Muscle of leg (tissue), 3 donors: ENCODE measurements at regions not wholly inside any gene's neighbourhood (a gene's known extent, or its start where the extent isn't known, plus 50 kb on each side); places are given as distances from the start of the nearest gene placed in this dataset.

Experiments used
- DNase-seq: peaks from one replicate; pipeline ENCODE4 v3.0.0; 2013
- H3K27ac ChIP-seq: one replicate; pipeline ENCODE4 v1.5.1; 2013; ENCODE audit warnings: mild to moderate bottlenecking, low read length, control low read depth
- H3K27me3 ChIP-seq: one replicate; pipeline ENCODE4 v1.6.1; 2013; ENCODE audit warnings: low read length; ENCODE audit not compliant: control insufficient read depth, insufficient read depth
- H3K36me3 ChIP-seq: one replicate; pipeline ENCODE4 v1.6.1; 2013; ENCODE audit warnings: low read length; ENCODE audit not compliant: control insufficient read depth, insufficient read depth
- H3K4me1 ChIP-seq: one replicate; pipeline ENCODE4 v1.6.1; 2013; ENCODE audit warnings: low read length; ENCODE audit not compliant: control insufficient read depth, insufficient read depth
- H3K4me3 ChIP-seq: one replicate; pipeline ENCODE4 v1.5.1; 2013; ENCODE audit warnings: low read length, control low read depth
- H3K9me3 ChIP-seq: replicated peaks from 2 replicates; pipeline ENCODE4 v1.6.1; 2013; ENCODE audit warnings: low read depth, low read length; ENCODE audit not compliant: control insufficient read depth
- WGBS: methylation state at CpG from one replicate; pipeline ENCODE4 v1.1.5; 2013; ENCODE audit warnings: missing lambda C conversion rate; ENCODE audit not compliant: insufficient coverage; 5-methylcytosine and 5-hydroxymethylcytosine counted together

DNA sequence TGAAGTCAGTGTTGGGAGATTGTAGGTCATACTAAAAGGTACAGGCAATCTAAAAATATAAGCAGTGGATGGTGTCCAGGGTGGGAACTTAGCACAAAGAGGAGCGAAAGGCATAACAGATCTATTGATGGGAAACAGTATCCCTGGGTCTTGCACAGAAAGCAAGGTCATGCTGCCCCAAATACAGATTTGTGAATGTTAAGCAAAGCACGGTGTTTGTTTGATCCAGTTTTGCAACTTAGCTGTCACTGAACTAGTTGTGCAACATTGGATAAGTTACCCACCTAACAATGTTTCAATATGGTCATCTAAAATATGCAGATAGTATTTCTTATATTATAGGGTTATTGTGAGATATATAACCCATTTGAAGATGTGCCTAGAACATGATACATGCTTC, 162.9 kb downstream of the BLID start:
- H3K4me1 ChIP-seq = no peaks in the 10 kb centered on the region
- no peak overlapping the region for H3K4me3 ChIP-seq
- H3K36me3 ChIP-seq = no peaks in the 10 kb centered on the region
- H3K27me3 ChIP-seq = no peaks in the 10 kb centered on the region
- no peaks in the 10 kb centered on the region for H3K9me3 ChIP-seq
- DNase-seq = no peak
- H3K27ac ChIP-seq = no peak overlapping the region
- WGBS = 90% methylated on average over 1 of the region's 2 CpGs

DNA sequence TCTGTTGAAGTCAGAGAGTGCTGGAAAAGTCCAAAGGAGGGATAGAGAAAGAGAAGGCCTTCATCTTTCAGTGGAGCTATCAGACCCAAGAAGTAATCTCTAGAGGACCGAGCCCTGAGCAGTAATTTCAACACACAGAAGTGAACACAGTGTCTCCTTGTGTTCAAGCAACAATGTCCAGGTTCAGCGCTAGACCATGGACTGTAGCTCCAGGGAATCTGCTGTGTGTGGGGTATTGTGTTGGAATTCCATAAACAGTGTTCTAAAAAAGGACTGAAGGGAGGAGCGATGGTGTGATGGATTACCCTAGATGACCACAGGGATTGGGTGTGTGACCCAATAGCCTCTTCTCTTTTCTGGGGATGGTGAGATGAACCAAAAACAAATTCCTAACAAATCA, 165.9 kb downstream of the BLID start:
- no peaks in the 10 kb centered on the region for H3K36me3 ChIP-seq
- no peak for DNase-seq
- H3K4me3 ChIP-seq = no peak overlapping the region
- no peak overlapping the region for H3K27ac ChIP-seq
- H3K4me1 ChIP-seq = no peaks in the 10 kb centered on the region
- no peaks in the 10 kb centered on the region for H3K9me3 ChIP-seq
- no CpG with 5 or more reads among the region's 3 CpGs for WGBS
- H3K27me3 ChIP-seq = no peaks in the 10 kb centered on the region

DNA sequence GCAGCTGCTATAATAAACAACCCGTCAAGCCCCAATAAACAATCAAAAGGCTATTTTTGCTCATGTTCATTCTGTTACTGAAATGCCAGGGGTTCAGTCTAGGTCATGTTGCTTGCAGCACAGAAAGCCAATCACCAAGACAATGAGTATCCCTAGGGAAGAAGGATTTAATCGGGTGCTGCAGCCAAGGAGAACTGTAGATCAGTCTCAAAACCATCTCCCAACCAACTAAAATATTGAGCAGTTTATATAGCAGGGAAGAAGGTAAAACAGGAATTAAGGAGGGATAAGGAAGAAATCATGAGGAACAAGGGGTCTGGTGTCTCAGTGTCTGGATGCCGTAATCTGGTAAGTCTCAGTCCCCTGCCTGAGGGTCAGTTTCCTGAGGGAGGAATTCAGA, 169.5 kb downstream of the BLID start:
- no CpG with 5 or more reads among the region's 3 CpGs for WGBS
- H3K36me3 ChIP-seq = no peaks in the 10 kb centered on the region
- no peak for DNase-seq

DNA sequence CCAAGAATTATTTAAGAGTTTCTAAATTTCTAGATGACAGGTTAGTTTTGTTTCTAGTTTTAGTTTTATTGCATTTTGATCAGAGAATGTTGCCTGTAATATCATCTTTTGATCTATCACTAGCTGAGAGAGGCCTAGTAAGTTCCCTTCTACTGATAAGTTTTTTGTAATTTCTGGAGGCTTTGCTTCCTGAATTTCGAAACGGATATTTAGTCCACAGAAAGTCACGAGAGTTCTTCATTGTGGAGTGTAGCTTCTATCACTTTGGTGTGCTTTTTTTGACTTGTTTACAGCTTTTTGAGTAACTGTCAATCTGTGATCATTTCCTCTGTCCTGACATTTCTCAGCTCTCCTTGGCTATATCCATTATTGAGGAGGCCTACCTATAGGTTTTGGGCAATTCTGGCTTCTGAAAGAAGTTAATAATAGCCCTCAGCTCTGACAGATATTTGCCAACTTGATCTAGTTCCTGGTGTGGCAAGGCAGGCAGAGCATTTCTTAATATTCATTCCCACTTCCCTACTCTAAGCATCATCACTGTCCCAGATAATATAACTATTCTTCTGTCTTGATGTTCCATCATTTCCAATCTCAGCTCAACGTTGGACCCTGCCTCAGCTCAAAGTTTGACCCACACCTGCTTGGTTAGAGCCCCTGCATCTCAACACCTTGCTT, 171.3 kb downstream of the BLID start:
- WGBS = 39% methylated on average over 2 of the region's 4 CpGs
- no peaks in the 10 kb centered on the region for H3K36me3 ChIP-seq
- no peak for DNase-seq
- no peaks in the 10 kb centered on the region for H3K4me1 ChIP-seq
- no peaks in the 10 kb centered on the region for H3K9me3 ChIP-seq
- H3K27me3 ChIP-seq = no peaks in the 10 kb centered on the region
- H3K27ac ChIP-seq = no peak overlapping the region
- H3K4me3 ChIP-seq = no peak overlapping the region

More for the DNA sequence above, 169.5 kb downstream of the BLID start:
- H3K27me3 ChIP-seq = no peaks in the 10 kb centered on the region
- H3K4me1 ChIP-seq = no peaks in the 10 kb centered on the region
- no peaks in the 10 kb centered on the region for H3K9me3 ChIP-seq
- no peak overlapping the region for H3K27ac ChIP-seq
- H3K4me3 ChIP-seq = no peak overlapping the region

DNA sequence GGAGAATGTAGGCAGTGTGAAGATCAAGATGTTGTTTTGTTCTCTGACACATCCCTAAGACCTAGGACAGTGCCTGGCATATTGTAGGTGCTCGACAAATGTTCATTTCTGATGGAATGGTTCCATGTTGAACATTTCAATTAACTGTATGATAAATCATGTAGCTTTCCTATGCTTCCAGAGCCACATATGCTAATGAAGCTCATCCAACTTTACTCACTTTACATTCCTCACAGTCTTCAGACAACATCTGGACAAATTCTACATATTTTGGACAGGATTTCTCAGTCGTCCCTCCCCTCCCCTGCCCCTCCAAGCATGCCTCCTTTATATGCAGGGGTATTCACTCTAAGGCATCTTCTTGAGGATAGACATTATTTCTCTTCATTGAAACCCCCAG, 177.9 kb downstream of the BLID start:
- no peak overlapping the region for H3K27ac ChIP-seq
- no peak for DNase-seq
- no peaks in the 10 kb centered on the region for H3K27me3 ChIP-seq
- no peaks in the 10 kb centered on the region for H3K36me3 ChIP-seq
- H3K4me3 ChIP-seq = no peak overlapping the region
- WGBS = 38% methylated on average over 1 of the region's 2 CpGs
- no peaks in the 10 kb centered on the region for H3K4me1 ChIP-seq
- no peaks in the 10 kb centered on the region for H3K9me3 ChIP-seq

DNA sequence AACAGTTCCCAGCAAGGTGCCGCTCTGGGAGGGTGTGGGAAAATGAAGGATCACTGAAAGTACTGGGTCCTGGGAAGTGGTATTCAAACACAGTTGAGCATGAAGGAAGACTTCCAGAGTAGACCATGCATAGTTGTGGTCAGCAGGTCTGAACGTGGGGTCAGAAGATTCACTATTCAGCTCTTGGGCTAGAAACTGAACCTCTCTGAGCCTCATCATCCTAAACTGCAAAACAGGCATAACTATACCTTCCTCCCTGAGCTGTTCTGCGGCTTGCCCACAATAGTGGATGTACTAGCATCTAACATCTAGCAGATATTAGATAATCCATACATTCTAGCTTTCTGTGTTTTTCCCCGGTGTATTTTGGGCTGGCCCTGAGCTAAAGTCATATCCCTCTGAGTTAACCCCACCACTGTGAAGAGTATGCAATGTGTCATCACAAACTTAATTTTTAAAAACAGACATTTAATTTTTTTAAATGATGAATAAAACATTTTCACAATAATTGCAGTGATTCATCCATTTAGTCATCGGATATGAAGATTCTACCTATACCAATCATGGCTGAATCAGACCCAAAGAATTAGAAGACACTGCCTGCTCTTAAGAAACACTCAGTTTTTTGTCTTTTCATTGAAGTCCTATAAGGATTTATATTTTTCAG, 179.1 kb downstream of the BLID start:
- Histone ChIP-seq H3K9me3 (no peaks in the 10 kb centered on the region), H3K27me3 (no peaks in the 10 kb centered on the region)
- WGBS = 75% methylated on average over 1 of the region's 5 CpGs

DNA sequence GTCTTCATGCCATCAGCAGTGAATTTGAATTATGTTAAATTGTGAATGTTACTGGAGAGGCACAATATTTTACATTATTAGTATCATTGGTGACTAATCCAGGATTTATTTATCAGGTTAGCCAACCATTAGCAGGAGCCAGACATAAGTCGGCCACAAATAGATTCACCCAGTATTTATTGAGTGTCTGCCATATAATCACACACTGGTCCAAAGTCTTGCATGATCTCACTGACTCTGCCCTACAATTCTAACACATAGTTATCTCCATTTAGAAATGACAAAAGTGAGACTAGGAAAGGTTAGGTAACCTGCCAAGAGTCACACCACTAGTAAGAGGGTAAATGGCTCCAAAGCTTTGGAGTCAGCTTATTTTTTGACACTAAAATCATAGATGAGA, 179.6 kb downstream of the BLID start:
- Histone ChIP-seq H3K4me3 (no peak overlapping the region), H3K27ac (no peak overlapping the region), H3K4me1 (no peaks in the 10 kb centered on the region), H3K27me3 (no peaks in the 10 kb centered on the region), H3K36me3 (no peaks in the 10 kb centered on the region), H3K9me3 (no peaks in the 10 kb centered on the region)
- no CpG with 5 or more reads among the region's 1 CpG for WGBS
- no peak for DNase-seq

More for the DNA sequence above, 179.1 kb downstream of the BLID start:
- DNase-seq = no peak
- no peak overlapping the region for H3K27ac ChIP-seq
- no peaks in the 10 kb centered on the region for H3K36me3 ChIP-seq
- no peaks in the 10 kb centered on the region for H3K4me1 ChIP-seq
- H3K4me3 ChIP-seq = no peak overlapping the region

DNA sequence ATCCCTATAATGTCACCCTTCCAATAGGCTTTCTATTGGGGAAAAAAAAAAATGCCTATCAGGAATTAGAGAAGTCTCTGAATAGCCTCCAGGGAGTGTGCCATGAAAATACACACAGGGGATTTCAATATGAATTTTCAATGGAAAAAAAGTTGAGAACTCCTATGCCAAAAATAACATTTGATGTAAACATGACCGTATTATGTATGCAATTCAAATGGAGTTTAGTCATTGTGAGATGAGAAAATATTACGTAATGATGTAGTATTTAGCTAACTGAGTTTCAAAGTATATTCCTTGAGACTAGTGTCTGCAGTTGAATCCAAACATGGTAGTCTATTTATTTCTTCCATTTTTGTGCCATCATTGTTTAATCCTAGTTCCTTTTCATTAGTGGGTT, 182.3 kb downstream of the BLID start:
- Histone ChIP-seq H3K27me3 (no peaks in the 10 kb centered on the region), H3K9me3 (no peaks in the 10 kb centered on the region)
- WGBS = no CpG with 5 or more reads among the region's 2 CpGs

DNA sequence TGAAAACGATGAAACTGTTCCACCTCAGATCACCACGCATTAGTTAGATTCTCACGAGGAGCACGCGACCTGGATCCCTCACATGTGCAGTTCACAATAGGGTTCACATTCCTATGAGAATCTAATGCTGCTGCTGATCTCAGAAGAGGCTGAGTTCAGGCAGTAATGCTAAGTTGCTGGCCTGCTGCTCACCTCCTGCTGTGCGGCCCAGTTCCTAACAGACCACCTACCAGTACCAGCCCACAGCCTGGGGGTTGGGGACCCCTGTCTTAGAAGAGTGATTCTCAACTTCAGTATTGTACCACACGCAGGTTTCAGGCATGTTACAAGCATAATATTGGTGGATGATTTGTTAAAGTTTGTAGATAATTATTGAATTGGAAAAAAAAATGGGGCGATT, 182.7 kb downstream of the BLID start:
- DNase-seq = no peak

More for the DNA sequence above, 182.3 kb downstream of the BLID start:
- Histone ChIP-seq H3K36me3 (no peaks in the 10 kb centered on the region), H3K4me3 (no peak overlapping the region), H3K4me1 (peaks cover 15% of the 10 kb centered on the region), H3K27ac (no peak overlapping the region)
- DNase-seq = no peak

DNA sequence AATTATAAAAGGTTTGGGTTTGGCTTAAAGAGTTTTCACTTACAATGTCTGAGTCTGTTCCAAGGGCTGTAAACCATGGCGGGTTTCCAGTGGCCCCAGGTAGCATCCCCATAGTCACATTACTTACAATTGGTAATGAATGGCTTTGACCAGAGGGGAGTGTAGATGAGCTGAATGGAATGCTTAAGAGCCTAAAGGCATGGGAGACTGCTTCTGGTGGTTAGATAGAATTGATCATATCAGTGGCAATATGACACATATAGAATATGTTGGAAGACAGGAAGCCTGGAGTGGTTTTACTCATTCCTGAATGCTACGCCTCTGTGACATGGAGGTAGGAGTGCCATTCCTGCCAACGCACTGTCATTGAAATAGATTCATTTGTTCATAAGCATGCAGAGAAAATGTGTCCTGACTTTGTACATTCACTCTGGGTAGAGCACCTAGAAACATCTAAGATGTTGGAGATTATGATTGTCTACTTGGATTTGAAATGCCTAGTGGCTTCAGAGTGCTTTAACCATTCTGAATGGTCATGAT, 183.3 kb downstream of the BLID start:
- DNase-seq = no peak
- Histone ChIP-seq H3K27ac (no peak overlapping the region), H3K9me3 (no peaks in the 10 kb centered on the region), H3K4me3 (no peak overlapping the region), H3K36me3 (no peaks in the 10 kb centered on the region), H3K4me1 (peaks cover 15% of the 10 kb centered on the region), H3K27me3 (no peaks in the 10 kb centered on the region)
- WGBS = 95% methylated on average over 2 of the region's 3 CpGs

More for the DNA sequence above, 182.7 kb downstream of the BLID start:
- 96% methylated on average over 5 of the region's 8 CpGs for WGBS
- no peak overlapping the region for H3K4me3 ChIP-seq
- H3K4me1 ChIP-seq = peaks cover 15% of the 10 kb centered on the region
- no peaks in the 10 kb centered on the region for H3K27me3 ChIP-seq
- H3K36me3 ChIP-seq = no peaks in the 10 kb centered on the region
- H3K27ac ChIP-seq = no peak overlapping the region
- H3K9me3 ChIP-seq = no peaks in the 10 kb centered on the region
